NCI-H345 (cell line): ENCODE measurements at regions not wholly inside any gene's neighbourhood (a gene's known extent, or its start where the extent isn't known, plus 50 kb on each side); places are given as distances from the start of the nearest gene placed in this dataset.

Source experiments
- DNase-seq: peaks from one replicate; lab custom pipeline; 2025; lab: John Stamatoyannopoulos, UW

- no peak for DNase-seq
Measured at GRCh38 chr2:155391613-155392130, 693.2 kb downstream of the KCNJ3 start.

- no peak for DNase-seq
Measured at GRCh38 chr2:155389224-155389623, 690.7 kb downstream of the KCNJ3 start.

- DNase-seq = no peak
Measured at GRCh38 chr2:155384555-155385123, 686.1 kb downstream of the KCNJ3 start.

- peak; percentile 23 for DNase-seq
Measured at GRCh38 chr2:155382776-155383175, 684.3 kb downstream of the KCNJ3 start.

- no peak for DNase-seq
Measured at GRCh38 chr2:155381436-155381835, 682.9 kb downstream of the KCNJ3 start.

- no peak for DNase-seq
Measured at GRCh38 chr2:155379494-155379893, 681.0 kb downstream of the KCNJ3 start.

GRCh38 chr2:155377931-155378444 lies 679.5 kb downstream of the KCNJ3 start:
- DNase-seq = no peak

- peak; percentile 49 for DNase-seq
Measured at GRCh38 chr2:155377266-155377680, 678.8 kb downstream of the KCNJ3 start.

- DNase-seq = peak; percentile 50
Measured at GRCh38 chr2:155372969-155373368, 674.5 kb downstream of the KCNJ3 start.

- DNase-seq = peak; percentile 20
Measured at GRCh38 chr2:155368934-155369333, 670.4 kb downstream of the KCNJ3 start.

- DNase-seq = no peak
Measured at GRCh38 chr2:155364766-155365165, 666.3 kb downstream of the KCNJ3 start.

GRCh38 chr2:155363349-155363888 lies 664.9 kb downstream of the KCNJ3 start:
- DNase-seq = no peak

GRCh38 chr2:155357172-155357571 lies 658.7 kb downstream of the KCNJ3 start:
- DNase-seq = no peak

GRCh38 chr2:155356250-155356649 lies 657.8 kb downstream of the KCNJ3 start:
- DNase-seq = no peak

GRCh38 chr2:155350783-155351580 lies 652.5 kb downstream of the KCNJ3 start:
- no peak for DNase-seq

- DNase-seq = no peak
Measured at GRCh38 chr2:155332016-155332415, 633.5 kb downstream of the KCNJ3 start.

GRCh38 chr2:155320236-155320635 lies 621.7 kb downstream of the KCNJ3 start:
- DNase-seq = no peak

- DNase-seq = no peak
Measured at GRCh38 chr2:155318710-155319109, 620.2 kb downstream of the KCNJ3 start.

GRCh38 chr2:155315768-155316167 lies 617.3 kb downstream of the KCNJ3 start:
- DNase-seq = no peak

GRCh38 chr2:155310589-155310988 lies 612.1 kb downstream of the KCNJ3 start:
- peak; percentile 21 for DNase-seq

- DNase-seq = no peak
Measured at GRCh38 chr2:155309483-155309882, 611.0 kb downstream of the KCNJ3 start.

- no peak for DNase-seq
Measured at GRCh38 chr2:155308367-155309009, 610.0 kb downstream of the KCNJ3 start.
